ENCODE measurements at regions not wholly inside any gene's neighbourhood (a gene's known extent, or its start where the extent isn't known, plus 50 kb on each side); places are given as distances from the start of the nearest gene placed in this dataset.

DNA sequence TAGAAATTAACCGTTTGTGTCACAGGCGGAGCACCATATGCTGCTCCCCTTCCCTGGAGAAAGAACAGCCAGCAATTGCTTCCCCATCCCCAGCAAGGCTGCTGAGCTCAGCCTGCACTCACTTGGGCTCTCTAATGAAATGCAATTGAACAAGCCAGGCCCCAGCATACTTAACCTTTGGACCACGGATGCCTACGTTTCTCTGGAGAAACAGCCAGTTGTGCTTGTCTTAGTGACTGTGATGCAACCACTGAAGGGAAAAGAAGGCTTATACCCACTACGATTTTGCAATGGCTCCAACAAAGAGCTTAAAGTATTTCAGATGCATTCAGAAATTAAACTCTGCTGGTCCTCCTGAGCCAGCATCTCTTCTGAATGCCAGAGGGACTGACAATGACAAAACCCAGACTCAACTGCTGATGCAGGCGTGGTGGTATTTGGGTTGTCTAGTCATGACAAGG is 51.3 kb upstream of the SESN3 start:
- Histone ChIP-seq H3K27ac (ENCODE audit: low read depth in 2 of 2, low read length in 2 of 2) (no peak overlapping the region), H3K9ac (ENCODE audit: low read depth in 1 of 2, low read length in 2 of 2) (no peak overlapping the region), H3K27me3 (ENCODE audit: control insufficient read depth in 2 of 2, insufficient read depth in 2 of 2, low read length in 2 of 2) (no peaks in the 10 kb centered on the region), H3K9me3 (ENCODE audit: control insufficient read depth in 2 of 2, low read length in 2 of 2) (no peaks in the 10 kb centered on the region), H3K4me3 (ENCODE audit: low read length in 2 of 2) (no peak overlapping the region), H3K36me3 (ENCODE audit: control insufficient read depth in 2 of 2, insufficient read depth in 2 of 2, low read length in 2 of 2) (no peaks in the 10 kb centered on the region), H3K4me1 (ENCODE audit: control insufficient read depth in 2 of 2, insufficient read depth in 2 of 2, low read length in 2 of 2) (no peaks in the 10 kb centered on the region)
